AG10803 (cell line): ENCODE measurements at regions not wholly inside any gene's neighbourhood (a gene's known extent, or its start where the extent isn't known, plus 50 kb on each side); places are given as distances from the start of the nearest gene placed in this dataset.

ENCODE experiments used
- DNase-seq: peaks from one replicate; pipeline ENCODE4 v3.0.0; 2010; ENCODE audit warnings: low read depth
- H3K4me3 ChIP-seq: 2 replicates; pipeline ENCODE4 v1.5.1; 2011; ENCODE audit warnings: mild to moderate bottlenecking, low read length, control low read depth
- CTCF ChIP-seq: conservative IDR thresholded peaks from 2 replicates; pipeline ENCODE4 v1.5.1; 2011; ENCODE audit warnings: mild to moderate bottlenecking, low read length, control low read depth, inconsistent platforms

DNA sequence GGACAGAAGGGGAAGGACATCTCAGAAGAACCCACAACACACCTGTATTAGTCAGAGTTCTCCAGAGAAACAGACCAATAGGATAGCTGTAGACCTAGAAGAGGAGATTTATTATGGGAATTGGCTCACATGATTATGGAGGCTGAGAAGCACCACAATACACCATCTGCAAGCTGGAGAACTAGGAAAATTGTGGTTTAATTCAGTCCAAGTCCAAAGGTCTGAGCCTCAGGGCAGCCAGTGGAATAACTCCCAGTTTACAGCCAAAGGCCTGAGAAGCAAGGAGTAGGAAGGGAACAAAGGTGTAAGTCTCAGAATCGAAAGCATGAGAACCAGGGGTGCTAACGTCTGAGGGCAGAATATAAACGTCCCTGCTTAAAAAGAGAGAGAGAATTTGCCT lies 99.6 kb upstream of the AUTS2 start:
- no peak for DNase-seq
- H3K4me3 ChIP-seq: no peak overlapping the region
- no peak for TF ChIP-seq CTCF

DNA sequence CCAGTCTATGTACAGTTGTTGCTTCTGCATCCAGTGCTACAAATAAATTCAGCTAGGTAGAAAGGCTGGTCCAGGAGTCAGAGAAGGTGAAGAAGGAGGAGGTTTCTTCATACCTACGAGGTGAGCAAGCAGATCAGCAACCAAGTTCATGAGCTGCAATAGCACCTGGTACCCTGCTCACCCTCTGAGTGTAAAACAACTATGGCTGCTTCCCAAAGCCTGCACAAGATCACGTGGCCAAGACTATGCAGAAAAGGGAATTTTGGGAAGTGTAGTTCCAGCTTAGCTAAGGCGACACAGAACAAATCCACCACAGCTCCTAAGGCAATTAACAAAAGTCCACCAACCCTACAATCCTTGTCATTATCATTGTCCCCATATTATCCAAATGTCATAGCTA lies 95.9 kb upstream of the AUTS2 start:
- no peak for DNase-seq
- no peak for TF ChIP-seq CTCF

DNA sequence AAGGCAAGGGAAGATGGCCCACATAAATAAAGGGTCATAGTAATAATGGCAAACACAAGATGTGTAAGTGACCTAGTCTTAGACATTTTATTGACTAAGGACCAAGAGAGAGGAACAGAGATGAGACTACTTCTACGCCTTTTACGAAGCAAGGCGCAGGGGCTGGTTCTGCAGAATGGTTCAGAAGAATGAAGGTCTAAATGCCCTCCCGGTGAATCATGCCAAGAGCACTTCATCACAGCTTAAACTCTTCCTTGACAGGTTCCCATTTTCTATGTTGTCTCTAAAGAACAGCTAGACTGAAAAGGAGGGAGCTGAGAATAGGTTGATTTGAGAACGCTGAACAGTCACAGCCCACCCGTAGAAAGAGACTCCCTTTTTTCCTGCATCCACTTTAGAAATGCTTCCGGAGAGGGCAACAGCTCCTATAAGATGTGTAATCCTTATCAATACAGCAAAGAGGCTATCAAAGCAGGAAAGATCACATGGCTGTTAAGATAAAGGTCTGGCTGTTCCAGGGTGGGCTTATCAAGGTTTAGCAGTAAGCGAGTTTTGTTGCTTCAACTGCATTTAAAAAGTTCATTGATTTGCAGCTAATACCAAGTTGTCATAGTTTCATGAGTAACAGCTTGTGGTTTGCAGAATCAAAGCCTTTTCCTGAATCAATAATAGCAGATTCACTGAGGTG lies 93.4 kb upstream of the AUTS2 start:
- H3K4me3 ChIP-seq: no peak overlapping the region
- no peak for TF ChIP-seq CTCF
- no peak for DNase-seq

More for the DNA sequence above, 95.9 kb upstream of the AUTS2 start:
- H3K4me3 ChIP-seq: no peak overlapping the region

- TF ChIP-seq CTCF: no peak
These were observed 89.5 kb upstream of the AUTS2 start for GRCh38 chr7:69508736-69509135.

DNA sequence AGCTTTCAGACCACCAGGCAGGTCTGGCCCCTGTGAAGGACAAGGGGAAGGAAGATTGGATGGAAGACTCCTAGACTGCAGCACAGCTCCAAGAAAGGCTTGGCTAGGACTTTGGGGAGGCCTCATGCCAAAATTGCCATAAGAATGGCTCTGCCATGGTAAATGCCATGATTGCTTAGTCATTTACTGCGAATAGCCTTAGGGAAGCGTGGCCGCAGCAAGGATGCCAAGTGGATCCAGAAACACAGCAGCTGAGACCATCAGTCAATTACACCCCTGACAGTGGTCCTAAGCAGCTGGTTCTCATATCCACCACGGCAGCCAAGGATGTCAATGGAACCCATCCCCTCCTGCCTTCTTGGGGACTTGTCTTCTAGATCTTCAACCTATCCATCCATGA lies 88.2 kb upstream of the AUTS2 start:
- H3K4me3 ChIP-seq: no peak overlapping the region
- no peak for DNase-seq
- no peak for TF ChIP-seq CTCF

More at GRCh38 chr7:69508736-69509135, 89.5 kb upstream of the AUTS2 start:
- no peak overlapping the region for H3K4me3 ChIP-seq
- DNase-seq: no peak

GRCh38 chr7:69515495-69516212 lies 82.6 kb upstream of the AUTS2 start:
- no peak overlapping the region for H3K4me3 ChIP-seq
- TF ChIP-seq CTCF: no peak
- no peak for DNase-seq
